GM18873 (cell line): ENCODE measurements at regions not wholly inside any gene's neighbourhood (a gene's known extent, or its start where the extent isn't known, plus 50 kb on each side); places are given as distances from the start of the nearest gene placed in this dataset.
A peak's percentile ranks its signal among the peaks of the same experiment; 100 is the strongest.
"Not testable (repeated sequence)": the region's sequence is repeated elsewhere in the genome, so short reads cannot be mapped to it uniquely, and the experiment has no call there.

Experiments used
- ATAC-seq: cut with Tn5 transposase; IDR thresholded peaks from one replicate; pipeline ENCODE4 v1.9.1; 2021; ENCODE audit warnings: mild to moderate bottlenecking, moderate library complexity, moderate number of reproducible peaks; ENCODE audit not compliant: unreplicated experiment, low FRiP score

GRCh38 chr1:182172699-182173098 is 111.2 kb upstream of the ZNF648 start:
- no peak for ATAC-seq

GRCh38 chr1:182170891-182171461 is 109.5 kb upstream of the ZNF648 start:
- ATAC-seq = no peak

GRCh38 chr1:182169203-182169602 is 107.7 kb upstream of the ZNF648 start:
- no peak for ATAC-seq

- ATAC-seq = no peak
These were observed 105.2 kb upstream of the ZNF648 start for GRCh38 chr1:182166750-182167149.

GRCh38 chr1:182166321-182166720 is 104.8 kb upstream of the ZNF648 start:
- ATAC-seq = no peak

DNA sequence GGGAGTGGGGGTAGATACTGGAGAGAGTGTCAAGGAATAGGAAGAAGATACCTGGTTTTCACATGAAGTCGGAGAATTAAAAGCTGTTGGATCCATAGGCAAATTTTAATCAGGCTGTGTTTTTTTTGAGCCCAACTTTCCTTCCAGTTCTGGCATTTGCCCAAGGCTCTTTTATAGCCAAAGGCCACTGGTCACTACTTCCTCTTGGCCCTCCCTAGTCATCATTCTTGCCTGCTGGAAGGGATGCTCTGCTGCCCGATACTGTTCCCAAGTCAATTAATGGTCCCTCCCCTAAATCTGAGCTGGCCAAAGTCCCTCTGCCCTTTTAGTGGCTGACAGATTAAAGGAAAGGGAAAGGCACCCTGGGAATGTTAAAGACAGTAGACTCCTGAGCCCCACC is 102.8 kb upstream of the ZNF648 start:
- no peak for ATAC-seq

DNA sequence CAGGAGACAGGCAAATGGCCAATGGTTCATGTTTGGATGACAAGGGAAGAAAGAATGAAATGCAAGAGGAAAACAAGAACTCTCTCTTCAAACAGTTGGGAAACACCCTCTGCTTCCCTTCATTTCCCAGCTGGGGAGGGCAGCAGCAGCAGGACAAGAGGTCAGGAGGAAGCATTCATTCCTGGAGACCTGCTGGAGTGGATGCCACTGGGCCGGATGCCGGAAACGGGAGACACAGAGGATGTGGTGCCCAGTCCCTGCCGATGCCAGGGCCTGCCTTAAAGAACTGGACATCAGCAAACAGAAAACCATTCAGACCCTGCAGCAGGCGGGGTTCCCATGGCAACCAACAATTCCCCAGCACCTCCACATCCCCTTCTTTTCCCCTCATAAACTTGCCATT is 102.3 kb upstream of the ZNF648 start:
- no peak for ATAC-seq

GRCh38 chr1:182159443-182159842 is 97.9 kb upstream of the ZNF648 start:
- ATAC-seq = no peak

GRCh38 chr1:182157187-182157586 is 95.7 kb upstream of the ZNF648 start:
- no peak for ATAC-seq

DNA sequence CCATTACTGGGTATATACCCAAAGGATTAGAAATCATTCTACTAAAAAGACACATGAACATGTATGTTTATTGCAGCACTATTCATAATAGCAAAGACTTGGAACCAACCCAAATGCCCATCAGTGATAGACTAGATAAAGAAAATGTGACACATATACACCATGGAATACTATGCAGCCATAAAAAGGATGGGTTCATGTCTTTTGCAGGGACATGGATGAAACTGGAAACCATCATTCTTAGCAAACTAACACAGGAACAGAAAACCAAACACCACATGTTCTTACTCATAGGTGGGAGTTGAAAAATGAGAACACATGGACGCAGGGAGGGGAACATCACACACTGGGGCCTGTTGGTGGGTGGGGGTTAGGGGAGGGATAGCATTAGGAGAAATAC is 92.9 kb upstream of the ZNF648 start:
- not testable (repeated sequence) for ATAC-seq

DNA sequence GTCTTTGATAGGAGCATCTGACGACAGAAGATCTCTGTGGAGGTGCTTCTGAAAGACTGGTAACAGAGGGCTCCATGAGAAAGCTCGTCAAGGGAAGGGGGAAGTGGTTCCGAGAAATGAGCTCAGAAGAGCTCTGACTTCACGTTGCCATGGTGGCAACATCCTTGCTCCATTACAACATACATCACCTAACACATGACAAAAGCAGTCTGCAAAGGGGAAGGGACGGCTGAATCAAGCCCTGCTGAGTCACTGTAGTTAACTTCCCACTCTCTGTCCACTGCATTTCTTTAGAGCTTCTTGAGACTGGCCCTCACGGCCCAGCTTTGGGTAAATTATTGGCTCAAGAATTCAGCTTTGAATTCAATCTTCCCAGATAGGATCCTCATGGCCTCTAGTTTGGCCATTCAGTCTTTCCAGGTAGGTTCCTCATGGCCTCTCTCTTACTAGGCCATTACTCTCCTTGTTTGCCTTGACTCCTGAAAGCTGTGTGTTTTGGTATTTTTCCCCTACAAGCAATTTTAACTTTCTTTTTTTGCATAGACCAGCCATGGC is 88.0 kb upstream of the ZNF648 start:
- no peak for ATAC-seq

- ATAC-seq = no peak
These were observed 86.4 kb upstream of the ZNF648 start for GRCh38 chr1:182147951-182148350.

DNA sequence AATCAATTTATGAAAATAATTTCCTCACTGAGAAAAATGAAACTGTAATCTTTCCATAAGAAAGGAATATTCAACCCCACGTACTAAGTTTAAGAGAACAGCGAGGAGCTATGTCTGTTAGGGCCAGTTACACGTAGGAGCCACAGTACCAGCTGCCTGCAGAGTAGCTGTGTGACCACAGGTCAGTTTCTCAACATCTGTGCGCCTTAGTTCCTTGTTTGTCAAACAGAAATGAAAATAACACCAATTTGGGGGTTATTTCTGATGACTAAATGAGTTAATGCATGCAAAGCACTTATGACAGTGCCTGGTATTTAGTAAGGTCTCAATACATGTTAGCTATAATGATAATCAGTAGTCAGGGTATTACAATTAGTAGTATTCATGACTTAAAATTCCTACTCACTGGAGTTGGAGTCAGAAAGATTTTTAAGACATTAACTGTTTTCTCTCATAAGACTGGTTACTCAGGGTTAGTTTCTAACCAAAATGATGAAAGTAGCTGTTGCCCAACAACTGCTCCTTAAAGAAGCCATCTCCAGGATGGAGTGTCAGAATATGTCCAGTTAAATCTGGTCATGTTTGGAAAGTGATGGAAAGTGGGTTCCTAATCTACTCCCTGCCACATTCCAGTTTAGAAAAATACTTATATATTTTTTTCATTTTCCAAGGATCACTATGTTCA is 85.8 kb upstream of the ZNF648 start:
- ATAC-seq = peak; percentile 85

DNA sequence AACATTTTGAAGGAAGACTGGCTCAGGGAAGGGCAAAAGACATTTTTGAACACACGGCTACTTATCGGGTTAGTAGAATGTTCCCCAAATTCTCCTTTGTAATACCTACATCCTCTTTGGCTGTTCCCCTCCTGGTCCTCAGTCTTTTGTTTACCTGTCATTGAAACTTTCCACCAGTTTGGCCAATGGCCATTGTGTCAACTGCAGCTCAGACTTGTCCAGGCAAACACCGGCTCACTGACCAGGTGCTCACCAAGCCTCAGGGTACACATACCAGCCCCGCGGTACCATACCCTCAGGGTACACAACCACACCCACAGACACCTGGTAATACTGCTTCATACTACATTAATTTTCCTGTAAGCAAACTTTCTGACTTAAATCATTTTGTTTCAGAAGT is 84.8 kb upstream of the ZNF648 start:
- ATAC-seq = no peak

DNA sequence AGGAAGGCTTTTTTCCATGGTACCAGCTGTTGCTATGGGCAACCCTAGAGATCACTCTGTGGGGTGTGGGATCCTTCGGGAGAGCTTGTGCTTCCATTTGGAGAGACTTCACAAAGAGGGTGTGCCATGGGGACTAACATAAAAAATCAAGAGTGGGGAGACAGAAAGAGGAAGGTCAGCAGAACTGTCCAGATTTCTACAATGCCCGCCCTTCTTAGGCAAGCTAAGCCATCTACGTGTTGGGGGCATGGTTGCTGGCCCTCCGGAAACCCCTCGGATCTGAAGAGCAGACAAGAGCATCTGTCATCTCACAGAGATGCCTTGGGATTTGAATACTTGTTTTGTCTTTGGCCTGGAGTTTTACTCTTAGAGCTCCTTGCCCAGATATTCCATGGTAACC is 83.9 kb upstream of the ZNF648 start:
- no peak for ATAC-seq

DNA sequence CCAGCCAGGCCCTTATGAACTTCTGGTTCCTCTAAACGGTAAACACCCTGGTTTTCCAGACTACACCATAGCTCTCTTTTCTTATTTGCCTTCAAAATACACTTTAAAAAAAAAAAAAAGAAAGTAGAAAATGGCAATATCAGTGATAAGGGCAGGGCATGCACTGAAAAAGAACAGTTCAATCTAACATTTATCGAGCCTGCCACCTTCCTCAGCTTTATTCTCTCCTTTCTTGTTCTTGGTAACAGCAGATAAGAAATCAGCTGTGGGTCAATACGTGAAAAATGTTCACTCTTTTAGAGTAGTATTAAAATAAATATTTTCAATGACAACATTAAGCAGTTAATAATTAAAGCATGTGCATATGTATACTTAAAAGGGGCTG is 83.1 kb upstream of the ZNF648 start:
- no peak for ATAC-seq

- no peak for ATAC-seq
These were observed 82.5 kb upstream of the ZNF648 start for GRCh38 chr1:182143825-182144645.

DNA sequence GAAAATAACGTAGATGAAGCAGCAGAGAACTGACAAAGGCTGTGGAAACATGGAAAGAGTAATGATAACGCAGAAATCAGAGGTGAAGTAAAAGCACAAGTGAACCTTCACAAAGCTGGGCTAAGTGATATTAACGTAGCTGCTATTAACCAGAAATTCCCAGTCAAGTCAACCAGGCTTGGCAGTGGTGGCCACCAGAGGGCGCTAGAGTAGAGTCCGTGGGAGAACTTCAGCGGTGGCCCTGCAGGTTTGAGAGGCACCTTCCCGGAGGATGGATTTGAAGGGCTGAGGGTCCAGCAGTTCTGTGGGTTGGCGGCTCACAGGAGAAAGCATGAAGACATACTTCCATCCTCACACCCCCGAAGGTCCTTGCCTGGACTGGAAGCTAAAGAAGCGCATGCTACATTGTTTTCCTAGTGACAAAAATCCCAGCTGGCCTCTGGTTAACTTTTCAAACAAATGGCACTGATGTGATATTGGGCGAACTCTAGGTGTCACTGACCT is 81.7 kb upstream of the ZNF648 start:
- no peak for ATAC-seq

GRCh38 chr1:182142621-182143020 is 81.1 kb upstream of the ZNF648 start:
- no peak for ATAC-seq

- ATAC-seq = no peak
These were observed 79.5 kb upstream of the ZNF648 start for GRCh38 chr1:182141040-182141439.

GRCh38 chr1:182139496-182139895 is 78.0 kb upstream of the ZNF648 start:
- ATAC-seq = no peak
